Sigmoid colon (tissue), 6 donors: ENCODE measurements at regions not wholly inside any gene's neighbourhood (a gene's known extent, or its start where the extent isn't known, plus 50 kb on each side); places are given as distances from the start of the nearest gene placed in this dataset.
"Not testable (repeated sequence)": the region's sequence is repeated elsewhere in the genome, so short reads cannot be mapped to it uniquely, and the experiment has no call there.

Experiments used
- DNase-seq: peaks from one replicate; pipeline ENCODE4 v3.0.0-alpha.2; 2019
- H3K27ac ChIP-seq, 4 donors: fragments of 200-600 bp; sonication (generic); one replicate each; pipeline ENCODE4 v1.5.1; 2016 to 2019; ENCODE audit warnings: mild to moderate bottlenecking in 1 of 4
- H3K27me3 ChIP-seq, 3 donors: fragments of 200-600 bp; sonication (generic); one replicate each; pipeline ENCODE4 v1.5.1; 2019; ENCODE audit warnings: mild to moderate bottlenecking in 1 of 3
- H3K36me3 ChIP-seq, 4 donors: fragments of 200-600 bp; sonication (generic); one replicate each; pipeline ENCODE4 v1.5.1; 2016 to 2019
- H3K4me1 ChIP-seq, 4 donors: fragments of 200-600 bp; sonication (generic); one replicate each; pipeline ENCODE4 v1.5.1; 2017 to 2019
- H3K4me3 ChIP-seq, 4 donors: fragments of 200-600 bp; sonication (generic); one replicate each; pipeline ENCODE4 v1.5.1; 2017 to 2019; ENCODE audit warnings: mild to moderate bottlenecking in 2 of 4, moderate library complexity in 1 of 4
- H3K9me3 ChIP-seq, 4 donors: fragments of 200-600 bp in 3 of 4; sonication (generic) in 3 of 4; one replicate each; pipeline versions ENCODE4 v1.5.1 to v1.6.1; 2013 to 2019
- CTCF ChIP-seq, 4 experiments: fragments of 450-650 bp in 3 of 4; fragments of 200-600 bp in 1 of 4; IDR thresholded peaks; one replicate each; pipeline ENCODE4 v1.5.1; 2016 to 2019; ENCODE audit warnings: antibody characterized with exemption in 4 of 4, mild to moderate bottlenecking in 3 of 4, moderate library complexity in 2 of 4
- EP300 ChIP-seq, 4 donors: sonication (generic); formaldehyde crosslinking; IDR thresholded peaks; one replicate each; pipeline ENCODE4 v1.6.1; 2017; ENCODE audit warnings: antibody characterized with exemption in 4 of 4
- POLR2A ChIP-seq, 2 donors: fragments of 450-650 bp; IDR thresholded peaks; one replicate each; pipeline ENCODE4 v1.6.1; 2016; ENCODE audit warnings: antibody characterized with exemption in 2 of 2, mild to moderate bottlenecking in 2 of 2, moderate library complexity in 2 of 2
- POLR2AphosphoS5 ChIP-seq, 4 donors: sonication (generic); formaldehyde crosslinking; IDR thresholded peaks; one replicate each; pipeline ENCODE4 v1.6.1; 2017; ENCODE audit warnings: antibody characterized with exemption in 4 of 4
- WGBS, 2 donors: extraction: QIAGEN DNeasy Blood & Tissue Kit; methylation state at CpG; one replicate each; pipeline ENCODE4 v1.1.7; 2013; 5-methylcytosine and 5-hydroxymethylcytosine counted together
- intact Hi-C: fragments of 100-400 bp; cut with DNase I; formaldehyde crosslinking; loops from one replicate; pipeline ENCODE4 v1.15.1; 2023
- small RNA-seq, 3 donors: library from RNA; depleted of rRNA; stranded (forward); fragments of <200 nt; gene quantifications; one replicate each; pipeline ENCODE3, GENCODE V24; 2016
- donor health status: healthy with polysubstance abuse.
- donor health status: healthy.

GRCh38 chr20:30963591-30963990, 293.9 kb upstream of the DEFB115 start:
- DNase-seq = no peak
- H3K4me3 ChIP-seq = no peak overlapping the region
- no peaks in the 10 kb centered on the region for H3K27me3 ChIP-seq
- no peaks in the 10 kb centered on the region for H3K4me1 ChIP-seq
- intact Hi-C loops = no loop called here
- TF ChIP-seq POLR2AphosphoS5 (IDR thresholded peaks at IDR 0.05) = no peak
- no peak for TF ChIP-seq POLR2A (IDR thresholded peaks at IDR 0.05)
- TF ChIP-seq EP300 (IDR thresholded peaks at IDR 0.05) = no peak
- TF ChIP-seq CTCF (IDR thresholded peaks at IDR 0.05) = no peak
- 87 to 89% methylated on average over 4 of the region's 4 CpGs for WGBS, 2 donors
- H3K36me3 ChIP-seq = no peaks in the 10 kb centered on the region
- H3K9me3 ChIP-seq = peaks cover 0 to 3% (median 1%) of the 10 kb centered on the region in 4 donors
- no peak overlapping the region for H3K27ac ChIP-seq

DNA sequence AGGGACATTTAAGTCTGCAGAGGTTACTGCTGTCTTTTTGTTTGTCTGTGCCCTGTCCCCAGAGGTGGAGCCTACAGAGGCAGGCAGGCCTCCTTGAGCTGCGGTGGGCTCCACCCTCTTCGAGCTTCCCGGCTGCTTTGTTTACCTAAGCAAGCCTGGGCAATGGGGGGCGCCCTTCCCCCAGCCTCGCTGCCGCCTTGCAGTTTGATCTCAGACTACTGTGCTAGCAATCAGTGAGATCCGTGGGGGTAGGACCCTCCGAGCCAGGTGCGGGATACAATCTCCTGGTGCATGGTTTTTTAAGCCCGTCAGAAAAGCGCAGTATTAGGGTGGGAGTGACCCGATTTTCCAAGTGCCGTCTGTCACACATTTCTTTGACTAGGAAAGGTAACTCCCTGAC, 281.6 kb upstream of the DEFB115 start:
- 86 to 92% methylated on average over 13 of the region's 13 CpGs for WGBS, 2 donors
- H3K36me3 ChIP-seq, H3K27ac ChIP-seq, H3K4me1 ChIP-seq, DNase-seq, H3K27me3 ChIP-seq, H3K9me3 ChIP-seq, H3K4me3 ChIP-seq, intact Hi-C loops: not testable (repeated sequence)

GRCh38 chr20:30985386-30985785, 272.1 kb upstream of the DEFB115 start:
- Histone ChIP-seq H3K27ac (no peak overlapping the region), H3K27me3 (no peaks in the 10 kb centered on the region), H3K36me3 (no peaks in the 10 kb centered on the region), H3K4me1 (no peaks in the 10 kb centered on the region), H3K9me3 (peaks cover 0 to 3% (median 1%) of the 10 kb centered on the region in 4 donors), H3K4me3 (no peak overlapping the region)
- TF ChIP-seq POLR2A (IDR thresholded peaks at IDR 0.05) = no peak
- no peak for TF ChIP-seq EP300 (IDR thresholded peaks at IDR 0.05)
- no peak for TF ChIP-seq CTCF (IDR thresholded peaks at IDR 0.05)
- no peak for TF ChIP-seq POLR2AphosphoS5 (IDR thresholded peaks at IDR 0.05)
- WGBS, 2 donors = 92 to 94% methylated on average over 18 of the region's 18 CpGs
- intact Hi-C loops = no loop called here
- peak; percentile 25 for DNase-seq

Small RNAs in the stretch of these regions (small RNA-seq; reads per million reads assigned to genes)
- 0 to 0.22 (median 0) reads per million in 3 donors for gene RNA5SP528
